Fibroblast of lung (primary cell): ENCODE measurements at regions not wholly inside any gene's neighbourhood (a gene's known extent, or its start where the extent isn't known, plus 50 kb on each side); places are given as distances from the start of the nearest gene placed in this dataset.

Experiments
- DNase-seq, 2 donors: peaks; one replicate each; pipeline versions ENCODE4 v3.0.0 to v3.0.0-alpha.2; 2010; ENCODE audit warnings: low read depth in 2 of 2
- H2AFZ ChIP-seq: 2 replicates; pipeline ENCODE4 v1.5.1; 2012; ENCODE audit warnings: low read length, control low read depth, inconsistent platforms
- H3K27ac ChIP-seq: 2 replicates; pipeline ENCODE4 v1.5.1; 2011; ENCODE audit warnings: low read length, control low read depth; ENCODE audit not compliant: insufficient read depth
- H3K27me3 ChIP-seq: 2 replicates; pipeline ENCODE4 v1.5.1; 2011; ENCODE audit warnings: mild to moderate bottlenecking, low read length; ENCODE audit not compliant: control insufficient read depth, insufficient read depth
- H3K36me3 ChIP-seq: 2 replicates; pipeline ENCODE4 v1.5.1; 2011; ENCODE audit warnings: low read length; ENCODE audit not compliant: control insufficient read depth, insufficient read depth
- H3K4me1 ChIP-seq: 2 replicates; pipeline ENCODE4 v1.5.1; 2011; ENCODE audit warnings: low read length; ENCODE audit not compliant: control insufficient read depth, insufficient read depth; ENCODE audit errors: extremely low read depth
- H3K4me2 ChIP-seq: 2 replicates; pipeline ENCODE4 v1.5.1; 2011; ENCODE audit warnings: low read length, control low read depth; ENCODE audit not compliant: insufficient read depth; ENCODE audit errors: extremely low read depth
- H3K4me3 ChIP-seq, 4 experiments: fragments of 200-600 bp in 1 of 4; sonication (generic) in 1 of 4; replicated peaks in 1 of 4; 2 replicates each; pipeline ENCODE4 v1.5.1; 2011 to 2016; ENCODE audit warnings: low read length in 4 of 4, low read depth in 3 of 4, mild to moderate bottlenecking in 3 of 4, control low read depth in 2 of 4, inconsistent platforms in 1 of 4, mixed read lengths in 1 of 4; ENCODE audit not compliant: insufficient read depth in 1 of 4; ENCODE audit errors: control extremely low read depth in 1 of 4
- H3K79me2 ChIP-seq: 2 replicates; pipeline ENCODE4 v1.5.1; 2012; ENCODE audit warnings: mild to moderate bottlenecking, low read length, inconsistent platforms; ENCODE audit not compliant: control insufficient read depth, insufficient read depth
- H3K9ac ChIP-seq: 2 replicates; pipeline ENCODE4 v1.5.1; 2011; ENCODE audit warnings: mild to moderate bottlenecking, low read length, control low read depth; ENCODE audit not compliant: insufficient read depth
- H3K9me3 ChIP-seq: 2 replicates; pipeline ENCODE4 v1.5.1; 2012; ENCODE audit warnings: low read depth, low read length; ENCODE audit not compliant: control insufficient read depth, insufficient read depth
- H4K20me1 ChIP-seq: 2 replicates; pipeline ENCODE4 v1.5.1; 2011; ENCODE audit warnings: low read length; ENCODE audit not compliant: control insufficient read depth, insufficient read depth; ENCODE audit errors: extremely low read depth
- EZH2 ChIP-seq: IDR thresholded peaks from 2 replicates; pipeline ENCODE4 v1.5.1; 2012; ENCODE audit warnings: low read length, control low read depth, mild to moderate bottlenecking; ENCODE audit errors: missing control alignments
- TF ChIP-seq, protein P1 (sequence below), 2 donors: IDR thresholded peaks in 1 of 2; conservative IDR thresholded peaks in 1 of 2; 1 replicate in 1 of 2; 2 replicates in 1 of 2; pipeline ENCODE4 v1.5.1; 2011 to 2012; ENCODE audit warnings: low read length in 2 of 2, control low read depth in 1 of 2, inconsistent platforms in 1 of 2, low read depth in 1 of 2, mild to moderate bottlenecking in 1 of 2

DNA sequence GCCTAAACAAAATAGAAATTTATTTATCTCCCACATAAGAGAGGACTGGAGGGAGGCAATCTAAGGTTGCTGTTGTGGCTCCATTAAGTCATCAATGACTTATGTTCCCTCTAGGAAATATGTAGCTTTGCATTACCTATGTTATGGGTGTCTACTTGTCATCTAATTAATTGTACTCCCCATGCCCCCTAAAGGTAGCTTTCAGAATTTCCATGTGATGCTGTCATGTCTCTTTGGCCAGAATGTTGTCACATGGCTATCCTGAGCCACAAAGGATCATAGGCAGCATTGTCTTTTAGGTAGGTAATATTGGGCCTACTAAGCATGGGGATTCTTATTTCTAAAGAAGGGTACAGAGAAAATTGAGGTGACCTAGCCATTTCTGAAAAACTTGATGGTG, 935.6 kb upstream of the FANCL start:
- Histone ChIP-seq H3K4me3 (no peak overlapping the region), H3K36me3 (no peaks in the 10 kb centered on the region), H2AFZ (no peak overlapping the region), H3K27me3 (no peaks in the 10 kb centered on the region), H3K79me2 (no peaks in the 10 kb centered on the region), H4K20me1 (no peaks in the 10 kb centered on the region), H3K27ac (no peak overlapping the region), H3K4me1 (no peaks in the 10 kb centered on the region), H3K9ac (no peak overlapping the region), H3K9me3 (no peaks in the 10 kb centered on the region), H3K4me2 (no peak overlapping the region)
- DNase-seq = no peak
- TF ChIP-seq EZH2 = no peak
- TF ChIP-seq, protein P1, sequence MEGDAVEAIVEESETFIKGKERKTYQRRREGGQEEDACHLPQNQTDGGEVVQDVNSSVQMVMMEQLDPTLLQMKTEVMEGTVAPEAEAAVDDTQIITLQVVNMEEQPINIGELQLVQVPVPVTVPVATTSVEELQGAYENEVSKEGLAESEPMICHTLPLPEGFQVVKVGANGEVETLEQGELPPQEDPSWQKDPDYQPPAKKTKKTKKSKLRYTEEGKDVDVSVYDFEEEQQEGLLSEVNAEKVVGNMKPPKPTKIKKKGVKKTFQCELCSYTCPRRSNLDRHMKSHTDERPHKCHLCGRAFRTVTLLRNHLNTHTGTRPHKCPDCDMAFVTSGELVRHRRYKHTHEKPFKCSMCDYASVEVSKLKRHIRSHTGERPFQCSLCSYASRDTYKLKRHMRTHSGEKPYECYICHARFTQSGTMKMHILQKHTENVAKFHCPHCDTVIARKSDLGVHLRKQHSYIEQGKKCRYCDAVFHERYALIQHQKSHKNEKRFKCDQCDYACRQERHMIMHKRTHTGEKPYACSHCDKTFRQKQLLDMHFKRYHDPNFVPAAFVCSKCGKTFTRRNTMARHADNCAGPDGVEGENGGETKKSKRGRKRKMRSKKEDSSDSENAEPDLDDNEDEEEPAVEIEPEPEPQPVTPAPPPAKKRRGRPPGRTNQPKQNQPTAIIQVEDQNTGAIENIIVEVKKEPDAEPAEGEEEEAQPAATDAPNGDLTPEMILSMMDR (conservative IDR thresholded peaks at IDR 0.05 in 1 of 2, IDR thresholded peaks at IDR 0.05 in 1 of 2; ENCODE audit: low read depth in 1 of 2, low read length in 2 of 2) = no peak

GRCh38 chr2:59174536-59175243, 933.6 kb upstream of the FANCL start:
- no peaks in the 10 kb centered on the region for H3K9me3 ChIP-seq
- no peaks in the 10 kb centered on the region for H3K36me3 ChIP-seq
- no peak overlapping the region for H3K27ac ChIP-seq
- no peak overlapping the region for H3K9ac ChIP-seq
- H2AFZ ChIP-seq = no peak overlapping the region
- H3K79me2 ChIP-seq = no peaks in the 10 kb centered on the region
- H3K4me2 ChIP-seq = no peak overlapping the region
- TF ChIP-seq, protein P1 (conservative IDR thresholded peaks at IDR 0.05 in 1 of 2, IDR thresholded peaks at IDR 0.05 in 1 of 2; ENCODE audit: low read depth in 1 of 2, low read length in 2 of 2) = no peak
- no peak for TF ChIP-seq EZH2
- H3K4me3 ChIP-seq = no peak overlapping the region
- H4K20me1 ChIP-seq = no peaks in the 10 kb centered on the region
- no peaks in the 10 kb centered on the region for H3K4me1 ChIP-seq
- H3K27me3 ChIP-seq = no peaks in the 10 kb centered on the region
- DNase-seq = no peak

- H3K36me3 ChIP-seq = no peaks in the 10 kb centered on the region
- no peaks in the 10 kb centered on the region for H3K27me3 ChIP-seq
- no peak overlapping the region for H2AFZ ChIP-seq
- no peak for DNase-seq
- H3K9ac ChIP-seq = no peak overlapping the region
- H3K4me3 ChIP-seq = no peak overlapping the region
- no peaks in the 10 kb centered on the region for H3K79me2 ChIP-seq
- H3K9me3 ChIP-seq = no peaks in the 10 kb centered on the region
- no peak for TF ChIP-seq EZH2
- TF ChIP-seq, protein P1 (conservative IDR thresholded peaks at IDR 0.05 in 1 of 2, IDR thresholded peaks at IDR 0.05 in 1 of 2; ENCODE audit: low read depth in 1 of 2, low read length in 2 of 2) = no peak
- no peaks in the 10 kb centered on the region for H4K20me1 ChIP-seq
- no peak overlapping the region for H3K27ac ChIP-seq
- no peak overlapping the region for H3K4me2 ChIP-seq
- no peaks in the 10 kb centered on the region for H3K4me1 ChIP-seq
Measured at GRCh38 chr2:59173325-59173724, 932.2 kb upstream of the FANCL start.
